Stimulated activated CD4-positive, alpha-beta T cell treated with anti-CD3 and anti-CD28 coated beads, TNF-alpha, amount 100 ng/mL, for 24 hours (primary cell): ENCODE measurements at regions not wholly inside any gene's neighbourhood (a gene's known extent, or its start where the extent isn't known, plus 50 kb on each side); places are given as distances from the start of the nearest gene placed in this dataset.
"Not testable (repeated sequence)": the region's sequence is repeated elsewhere in the genome, so short reads cannot be mapped to it uniquely, and the experiment has no call there.

Experiments
- DNase-seq, 3 experiments: peaks; one replicate each; pipeline ENCODE4 v3.0.0-alpha.2; 2020; ENCODE audit warnings: low read depth in 3 of 3

DNA sequence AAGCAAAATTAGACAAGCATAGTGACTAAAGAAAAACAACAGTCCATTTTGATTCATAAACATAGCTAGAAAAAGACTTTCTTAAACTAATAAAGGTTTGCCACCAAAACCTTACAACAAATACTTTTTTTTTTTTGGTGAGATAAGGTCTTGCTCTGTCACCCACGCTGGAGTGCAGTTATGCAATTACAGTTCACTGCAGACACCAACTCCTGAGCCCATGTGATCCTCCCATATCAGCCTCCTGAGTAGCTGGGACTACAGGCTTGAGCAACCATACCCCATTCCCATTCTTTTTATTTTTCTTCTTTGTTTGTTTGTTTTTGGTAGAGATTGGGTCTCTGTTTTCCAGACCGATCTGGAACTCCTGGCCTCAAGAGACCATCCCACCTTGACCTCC is 247.2 kb upstream of the ADGRL3 start:
- DNase-seq = no peak

DNA sequence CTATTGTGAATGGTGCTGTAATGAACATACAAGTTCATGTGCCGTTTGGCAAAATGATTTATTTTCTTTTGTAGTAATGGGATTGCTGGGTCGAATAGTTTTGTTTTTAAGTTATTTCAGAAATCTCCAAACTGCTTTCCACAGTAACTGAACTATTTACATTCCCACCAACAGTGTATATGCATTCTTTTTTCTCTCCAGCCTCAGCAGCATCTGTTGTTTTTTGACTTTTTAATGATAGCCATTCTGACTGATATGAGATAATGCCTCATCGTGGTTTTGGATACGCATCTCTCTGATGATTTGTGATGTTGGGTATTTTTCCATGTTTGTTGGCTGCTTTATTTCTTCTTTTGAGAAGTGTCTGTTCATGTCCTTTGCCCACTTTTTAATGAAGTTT is 246.3 kb upstream of the ADGRL3 start:
- no peak for DNase-seq

DNA sequence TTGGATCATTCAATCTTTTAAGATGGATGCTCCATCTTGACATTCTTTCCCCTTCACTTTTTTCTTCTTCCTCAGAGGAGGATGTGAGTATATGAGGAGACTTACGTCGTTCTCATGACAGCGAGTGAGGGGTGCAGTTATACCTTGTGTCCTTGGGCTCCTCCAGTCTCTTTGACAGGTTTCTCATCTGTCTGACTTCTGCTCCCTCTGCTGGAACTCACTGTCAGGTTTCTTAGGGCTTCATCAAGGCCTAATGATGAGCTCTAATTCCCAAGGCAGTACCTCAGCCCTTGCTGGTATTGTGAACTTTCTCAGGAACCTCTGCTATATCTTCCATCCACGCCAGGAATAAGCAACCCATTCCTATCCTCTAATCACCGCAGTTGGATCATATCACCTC is 237.8 kb upstream of the ADGRL3 start:
- no peak for DNase-seq

DNA sequence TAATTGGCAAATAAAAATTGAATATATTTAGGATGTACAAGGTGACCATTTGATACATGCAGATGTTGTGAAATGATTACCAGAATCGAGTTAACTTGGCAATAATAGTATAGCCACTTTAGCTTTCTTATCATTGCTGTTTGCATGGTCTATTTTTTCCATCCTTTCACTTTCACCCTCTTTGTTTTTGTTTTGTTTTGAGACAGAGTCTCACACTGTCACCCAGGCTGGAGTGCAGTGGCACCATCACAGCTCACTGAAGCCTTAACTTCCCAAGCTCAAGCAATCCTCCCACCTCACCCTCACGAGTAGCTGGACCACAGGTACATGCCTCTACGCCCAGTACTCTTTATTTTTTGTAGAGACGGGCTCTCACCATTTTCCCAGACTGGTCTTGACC is 218.6 kb upstream of the ADGRL3 start:
- DNase-seq = no peak

DNA sequence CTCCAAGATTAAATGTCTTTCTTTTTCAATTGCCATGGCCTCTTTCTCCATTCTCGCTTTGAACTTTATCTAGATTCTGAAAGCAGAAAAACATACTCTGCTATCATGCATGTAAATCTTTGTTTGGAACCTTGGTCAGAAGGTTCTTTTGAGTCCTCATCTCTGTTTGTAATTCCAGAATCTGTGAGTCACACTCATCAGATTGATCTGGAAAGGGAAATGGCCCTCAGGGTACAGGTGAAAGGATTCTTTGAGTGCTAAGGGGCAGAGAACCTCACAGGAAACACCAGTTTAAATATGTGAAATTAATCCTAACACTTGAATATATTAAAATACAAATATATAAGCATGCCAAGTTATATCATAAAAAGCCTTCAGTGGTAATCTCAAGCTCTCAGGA is 211.0 kb upstream of the ADGRL3 start:
- no peak for DNase-seq

DNA sequence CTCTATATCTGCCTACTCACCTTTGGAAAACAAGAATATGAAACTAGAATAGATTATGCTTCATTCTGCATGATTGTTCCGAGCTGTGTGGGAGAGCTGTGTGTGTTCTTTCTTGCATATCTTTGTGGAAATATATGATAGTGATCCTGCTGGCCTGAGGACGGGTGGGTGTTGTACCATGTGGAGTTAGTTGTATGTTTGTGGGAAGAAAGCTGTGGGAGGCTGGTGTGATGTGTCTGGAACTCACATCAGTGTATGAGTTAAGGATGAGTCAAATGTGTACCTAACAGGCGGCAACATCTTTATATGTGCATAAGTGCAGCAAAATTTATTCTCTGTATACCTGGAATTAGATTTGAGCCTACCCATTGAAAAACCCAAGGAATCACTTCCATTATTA is 208.1 kb upstream of the ADGRL3 start:
- DNase-seq = no peak

DNA sequence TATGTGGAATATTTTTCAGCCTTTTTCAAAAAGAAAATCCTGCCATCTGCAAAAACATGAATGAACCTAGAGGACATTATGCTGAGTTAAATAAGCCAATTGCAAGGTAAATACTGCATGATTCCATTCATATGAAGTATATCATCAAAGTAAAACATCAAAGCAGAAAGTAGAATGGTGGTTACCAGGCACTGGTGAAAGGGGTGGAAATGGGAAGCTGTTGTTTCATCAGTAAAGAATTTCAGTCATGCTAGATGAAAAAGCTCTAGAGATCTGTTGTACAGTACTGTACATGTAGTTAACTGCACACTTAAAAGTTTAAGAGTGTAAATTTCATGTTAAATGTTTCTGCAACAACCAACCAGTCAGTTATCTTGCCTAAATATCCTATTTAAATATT is 196.8 kb upstream of the ADGRL3 start:
- DNase-seq = no peak

DNA sequence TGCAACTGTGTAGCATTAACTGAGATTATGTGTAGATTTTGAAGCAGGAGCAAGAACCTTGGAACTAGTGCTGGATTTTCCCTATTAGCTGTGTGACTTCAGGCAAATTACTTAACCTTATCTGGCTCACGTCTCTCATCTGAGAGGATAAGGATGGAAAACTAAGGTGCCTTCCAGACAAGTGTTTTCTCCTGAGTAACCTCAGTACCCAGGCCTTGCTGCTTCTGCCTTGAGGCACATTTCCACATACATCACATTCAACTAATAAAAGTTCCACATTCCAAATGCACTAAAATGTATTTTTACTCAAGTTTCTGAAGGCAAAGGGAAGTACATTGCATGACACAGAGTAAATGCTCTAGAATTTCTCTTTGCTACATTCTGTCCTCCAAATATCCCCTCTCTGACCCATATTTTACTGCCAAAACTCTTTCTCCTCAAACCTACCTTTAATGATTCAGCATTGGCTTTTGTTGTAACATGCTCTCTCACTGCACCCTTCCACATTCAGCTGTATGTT is 195.4 kb upstream of the ADGRL3 start:
- no peak for DNase-seq

DNA sequence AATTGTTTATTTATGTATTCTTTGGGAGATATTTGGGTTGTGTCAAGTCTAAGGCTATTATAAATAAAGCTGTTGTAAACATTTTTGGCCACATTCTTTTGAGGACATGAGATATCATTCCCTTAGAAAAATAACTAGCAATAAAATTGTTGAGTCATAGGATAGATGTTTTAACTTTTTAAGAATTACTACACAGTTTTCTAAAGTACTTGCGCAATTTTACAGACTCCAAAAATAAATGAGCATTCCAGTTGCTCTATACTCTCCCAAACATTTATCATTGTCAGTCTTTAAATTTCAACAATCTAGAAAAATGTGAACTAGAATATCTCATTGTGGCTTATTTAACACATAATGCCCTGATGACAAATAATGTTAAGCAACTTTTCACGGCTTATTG is 189.1 kb upstream of the ADGRL3 start:
- DNase-seq = no peak

DNA sequence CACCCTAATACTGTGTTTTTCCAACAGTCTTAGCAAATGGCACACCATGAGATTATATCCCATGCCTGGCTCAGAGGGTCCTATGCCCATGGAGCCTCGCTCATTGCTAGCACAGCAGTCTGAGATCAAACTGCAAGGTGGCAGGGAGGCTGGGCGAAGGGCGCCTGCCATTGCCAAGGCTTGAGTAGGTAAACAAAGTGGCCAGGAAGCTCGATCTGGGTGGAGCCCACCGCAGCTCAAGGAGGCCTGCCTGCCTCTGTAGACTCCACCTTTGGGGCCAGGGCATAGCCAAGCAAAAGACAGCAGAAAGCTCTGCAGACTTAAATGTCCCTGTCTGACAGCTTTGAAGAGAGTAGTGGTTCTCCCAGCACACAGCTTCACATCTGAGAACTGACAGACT is 188.2 kb upstream of the ADGRL3 start:
- not testable (repeated sequence) for DNase-seq

DNA sequence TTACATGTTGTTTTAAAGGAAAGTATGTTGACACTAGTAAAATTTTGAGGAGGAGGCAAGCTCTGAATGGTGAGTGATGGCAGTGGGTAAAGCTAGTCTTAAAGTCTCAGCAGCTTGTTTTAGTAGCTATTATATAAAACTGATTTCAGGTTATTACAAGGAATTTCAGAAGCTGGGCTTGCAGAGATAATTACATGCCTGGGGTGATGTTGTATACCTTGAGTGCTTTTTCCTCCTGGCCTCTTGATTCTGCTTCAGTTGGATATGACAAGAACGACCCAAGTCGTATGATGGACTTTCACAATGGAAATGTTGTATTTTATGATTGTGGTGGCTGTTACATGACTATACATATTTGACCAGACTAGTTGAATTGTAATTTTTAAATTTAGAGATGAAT is 175.5 kb upstream of the ADGRL3 start:
- no peak for DNase-seq

DNA sequence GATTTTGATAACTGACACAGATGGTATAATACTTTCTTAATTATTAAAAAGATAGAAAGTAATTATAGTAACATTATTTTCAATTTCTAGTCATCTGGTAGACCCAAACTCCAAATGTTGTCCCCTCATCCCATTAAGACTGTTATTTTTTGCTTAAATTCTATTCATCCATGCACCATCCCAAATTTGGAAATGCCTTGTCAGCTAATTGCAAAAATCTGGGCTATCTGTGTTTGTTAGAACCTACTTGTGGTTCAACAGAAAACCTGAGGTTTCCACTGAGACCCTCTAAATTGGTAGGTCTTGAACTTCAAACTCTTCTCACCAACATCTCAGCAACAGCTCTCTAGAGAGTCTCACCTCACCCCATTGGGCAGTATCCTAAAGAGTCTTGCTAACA is 172.2 kb upstream of the ADGRL3 start:
- no peak for DNase-seq

DNA sequence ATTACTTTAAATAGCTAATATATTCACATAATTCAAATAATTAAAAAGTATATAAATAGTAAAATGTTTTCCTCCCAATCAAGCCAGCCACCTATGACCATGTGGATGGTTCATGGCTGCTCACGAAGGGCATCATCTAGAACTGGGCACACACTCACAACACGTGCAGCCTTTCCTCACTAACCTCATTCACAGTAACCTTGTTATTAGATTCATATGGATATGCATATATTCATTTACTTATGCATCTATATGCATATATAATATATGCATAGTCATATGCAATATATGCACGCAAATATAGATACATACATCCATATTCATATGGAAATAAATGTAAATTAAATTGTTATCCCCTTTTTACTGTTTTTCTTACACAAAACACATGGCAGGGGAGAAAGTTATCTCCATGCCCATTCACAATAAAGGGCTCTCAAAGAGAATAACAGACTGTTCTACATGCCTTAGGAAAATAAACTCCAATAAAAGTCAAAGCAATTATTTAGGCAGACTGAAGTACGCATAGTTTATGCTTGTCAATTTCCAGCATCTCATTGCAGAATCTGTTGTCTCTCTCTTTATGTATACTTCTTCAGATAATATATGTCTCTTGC is 163.9 kb upstream of the ADGRL3 start:
- no peak for DNase-seq

DNA sequence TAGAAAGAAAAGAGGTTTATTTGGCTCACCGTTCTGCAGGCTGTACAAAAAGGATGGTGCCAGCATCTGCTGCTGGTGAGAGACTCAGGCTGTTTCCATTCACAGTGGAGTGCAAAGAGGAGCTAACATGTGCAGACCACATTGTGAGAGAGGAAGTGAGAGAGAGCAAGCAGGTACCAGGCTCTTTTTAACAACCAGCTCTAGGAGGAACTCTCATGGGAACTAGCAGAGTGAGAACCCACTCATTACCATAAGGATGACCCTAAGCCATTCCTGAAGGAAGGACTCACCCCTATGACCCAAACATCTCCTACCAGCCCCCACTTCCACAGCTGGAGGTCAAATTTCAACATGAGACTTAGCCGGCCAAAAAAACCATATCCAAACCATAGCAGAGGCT is 158.6 kb upstream of the ADGRL3 start:
- DNase-seq = no peak

DNA sequence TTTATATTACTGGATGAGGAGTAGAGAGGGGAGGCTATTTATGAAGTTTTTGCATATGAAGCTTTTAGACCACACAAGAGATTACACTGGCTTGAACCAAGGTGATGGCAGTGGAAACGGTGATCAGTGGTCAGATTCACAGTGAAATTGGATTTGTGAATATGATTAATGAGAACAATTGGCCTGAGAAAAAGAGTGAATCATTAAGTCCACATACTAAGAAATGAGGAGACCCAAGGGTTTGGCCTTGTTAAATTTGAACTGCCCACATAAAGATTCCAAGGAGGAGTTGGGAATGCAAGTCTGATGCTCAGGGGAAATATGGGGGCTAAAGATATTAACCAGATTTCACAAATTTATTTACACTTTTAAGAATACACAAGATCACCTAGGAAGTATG is 155.3 kb upstream of the ADGRL3 start:
- DNase-seq = no peak

DNA sequence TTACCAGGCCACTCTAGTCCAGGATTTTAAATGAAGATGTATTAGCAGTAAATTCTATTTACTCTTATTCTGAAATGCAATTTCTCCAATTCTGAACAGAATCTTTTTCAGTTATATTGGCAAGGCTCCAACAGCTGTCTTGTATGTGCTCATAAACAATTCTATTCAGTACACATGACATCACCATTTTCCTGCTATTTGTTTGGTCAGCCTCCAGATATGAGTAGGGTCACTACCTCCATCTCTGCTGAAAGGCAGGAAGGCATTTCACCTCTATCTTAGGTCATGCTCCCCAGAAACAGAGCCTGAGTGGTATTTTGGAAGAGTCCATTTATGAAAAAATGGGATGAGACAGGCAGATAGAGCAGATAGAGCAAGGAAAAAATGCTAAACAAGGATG is 151.1 kb upstream of the ADGRL3 start:
- no peak for DNase-seq

DNA sequence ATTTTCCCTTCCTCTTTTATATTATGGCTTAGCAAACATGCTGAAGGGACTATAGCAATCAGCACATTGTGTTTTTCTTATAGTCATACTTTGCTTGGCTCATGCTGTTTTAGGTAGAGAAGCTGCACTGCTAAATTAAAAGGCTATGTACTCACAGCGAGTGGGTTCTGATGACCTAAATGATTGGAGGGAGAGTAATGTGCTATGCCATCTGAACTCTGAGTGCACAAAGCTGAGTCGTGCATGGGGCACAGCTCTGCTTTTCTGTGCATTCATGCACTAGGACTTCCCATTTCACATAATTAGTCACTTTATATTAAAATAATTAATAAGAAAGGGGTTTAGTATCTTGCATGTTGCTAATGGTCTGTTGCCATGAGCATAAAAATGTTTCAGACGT is 132.7 kb upstream of the ADGRL3 start:
- no peak for DNase-seq

DNA sequence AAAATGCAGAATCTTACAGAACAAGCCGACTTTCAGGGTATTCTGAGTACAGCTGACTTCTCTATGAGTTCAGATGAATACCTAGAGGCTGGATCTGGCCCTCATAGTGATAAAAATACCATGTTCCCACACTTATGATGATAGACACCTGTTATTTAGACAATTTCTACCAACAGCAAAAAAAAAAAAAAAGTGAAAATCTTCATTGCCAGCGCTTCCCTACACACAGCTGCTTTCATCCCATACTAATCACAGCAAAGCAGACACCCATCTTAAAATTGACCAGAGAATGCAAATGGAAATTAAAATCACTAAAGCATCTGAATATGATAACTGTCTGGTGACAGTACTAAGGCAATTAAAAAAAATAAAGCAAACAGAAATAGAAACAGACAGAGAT is 132.1 kb upstream of the ADGRL3 start:
- no peak for DNase-seq

DNA sequence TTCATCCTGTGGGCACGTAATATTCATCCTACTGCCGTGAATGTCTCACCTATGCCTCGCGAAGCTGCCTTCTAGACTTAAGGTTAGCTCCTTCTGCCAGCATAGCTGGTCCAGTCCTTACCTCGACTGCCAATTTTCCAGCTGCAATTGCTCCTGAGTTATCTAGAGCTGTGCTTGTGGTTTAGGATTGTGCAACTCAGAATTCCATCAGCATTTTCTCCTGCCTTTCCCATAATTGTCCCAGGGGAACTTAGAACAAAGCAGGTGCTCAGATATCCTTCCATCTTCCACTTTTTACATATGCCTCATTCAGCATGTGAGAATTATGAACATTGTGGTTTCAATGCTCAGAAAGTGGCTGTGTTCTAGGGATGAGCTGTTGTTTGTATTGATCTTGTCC is 131.4 kb upstream of the ADGRL3 start:
- no peak for DNase-seq

DNA sequence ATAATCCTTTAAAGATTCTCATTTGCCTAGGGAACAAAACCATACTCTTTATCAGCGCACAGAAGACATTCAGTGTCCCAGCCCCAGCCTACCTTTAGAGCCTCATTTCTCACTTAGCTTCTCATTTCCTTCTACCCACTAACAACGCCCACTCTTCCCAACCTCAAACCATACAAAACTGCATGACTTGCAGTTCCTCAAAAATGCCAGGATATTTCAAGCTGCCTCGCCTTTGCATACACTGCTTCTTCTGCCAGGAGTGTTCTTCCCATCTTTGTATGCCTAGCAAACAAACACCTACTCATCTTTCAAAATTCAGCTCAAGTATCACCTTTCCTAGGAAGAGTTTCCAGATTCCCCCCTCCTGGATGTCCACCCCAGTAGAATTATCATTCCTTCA is 129.9 kb upstream of the ADGRL3 start:
- DNase-seq = no peak

DNA sequence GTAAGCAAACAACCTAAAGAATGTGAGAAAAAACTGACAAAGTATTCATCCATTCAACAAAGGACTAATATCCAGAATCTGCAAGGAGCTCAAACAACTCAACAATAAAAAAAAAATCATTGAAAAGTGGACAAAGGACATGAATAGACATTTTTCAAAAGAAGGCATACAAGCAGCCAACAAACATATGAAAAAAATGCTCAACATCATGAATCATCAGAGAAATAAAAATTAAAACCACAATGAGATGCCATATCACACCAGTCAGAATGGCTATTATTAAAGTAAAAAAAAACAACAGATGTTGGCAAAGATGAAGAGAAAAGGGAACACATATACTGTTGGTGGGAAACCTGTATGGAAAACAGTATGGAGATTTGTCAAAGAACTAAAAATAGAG is 120.7 kb upstream of the ADGRL3 start:
- DNase-seq = no peak

DNA sequence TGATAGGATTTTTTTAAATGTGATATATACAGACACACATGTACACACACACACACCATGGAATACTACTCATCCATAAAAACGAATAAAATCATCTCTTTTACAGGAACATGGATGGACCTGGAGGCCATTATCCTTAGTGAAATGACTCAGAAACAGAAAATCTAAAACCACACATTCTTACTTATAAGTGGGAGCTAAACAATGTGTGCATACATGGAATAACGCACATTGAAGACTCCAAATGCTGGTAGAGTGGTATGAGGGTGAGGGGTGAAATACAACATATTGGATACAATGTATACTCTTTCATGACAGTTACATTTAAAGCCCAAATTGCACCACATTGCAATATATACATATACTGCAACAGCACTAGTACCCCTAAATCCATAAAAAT is 120.2 kb upstream of the ADGRL3 start:
- DNase-seq = no peak

DNA sequence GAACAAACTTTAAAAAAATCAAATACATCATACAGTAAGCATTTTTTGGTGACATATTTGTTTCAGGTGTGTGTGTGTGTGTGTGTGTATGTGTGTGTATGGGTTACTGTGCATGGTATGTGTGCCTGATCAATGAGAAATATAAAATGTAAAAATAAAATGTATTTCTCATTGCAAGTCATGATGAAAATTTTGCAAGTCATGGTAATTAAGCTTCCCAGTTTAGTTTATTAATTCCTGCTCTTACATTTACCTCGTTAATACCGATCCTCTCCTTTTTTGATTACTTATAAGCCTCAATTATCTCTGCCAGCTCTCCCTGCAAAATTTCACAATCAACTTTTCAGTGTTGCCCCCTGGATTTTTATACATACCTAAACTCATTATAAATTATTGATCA is 114.6 kb upstream of the ADGRL3 start:
- no peak for DNase-seq

DNA sequence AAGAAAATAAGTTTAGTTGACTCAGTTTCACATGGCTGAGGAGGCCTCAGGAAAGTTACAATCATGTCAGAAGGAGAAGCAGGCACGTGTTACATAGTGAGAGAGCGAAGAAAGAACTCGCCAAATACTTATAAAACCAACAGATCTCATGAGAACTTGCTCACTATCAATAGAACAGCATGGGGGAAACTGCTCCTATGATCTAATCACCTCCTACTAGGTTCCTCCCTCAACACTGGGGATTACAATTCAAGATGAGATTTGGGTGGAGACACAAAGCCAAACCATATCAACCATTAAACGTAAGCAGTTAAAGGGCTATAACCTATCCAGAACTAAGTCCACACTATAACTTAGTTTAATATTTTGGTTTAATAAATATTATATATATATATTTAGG is 113.8 kb upstream of the ADGRL3 start:
- no peak for DNase-seq

DNA sequence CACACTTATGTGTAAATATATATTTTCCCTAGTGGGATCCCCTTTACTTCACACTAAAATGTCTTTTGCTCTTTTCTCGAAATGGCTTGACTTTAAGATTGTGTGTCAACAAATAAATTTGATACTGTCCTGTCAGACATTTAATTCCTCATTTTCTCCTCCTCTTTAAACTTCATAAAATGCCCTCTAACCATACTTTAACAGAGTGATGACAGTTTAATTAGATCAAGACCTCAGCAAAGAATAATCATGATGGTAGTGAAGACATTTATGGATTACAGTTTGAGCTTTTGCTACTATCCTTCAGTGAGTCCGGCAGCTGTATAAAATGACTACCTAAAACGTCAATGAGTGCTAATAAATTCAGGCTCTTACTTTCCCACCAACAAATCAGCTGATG is 113.1 kb upstream of the ADGRL3 start:
- DNase-seq = no peak
